ENCODE measurements at regions not wholly inside any gene's neighbourhood (a gene's known extent, or its start where the extent isn't known, plus 50 kb on each side); places are given as distances from the start of the nearest gene placed in this dataset.

DNA sequence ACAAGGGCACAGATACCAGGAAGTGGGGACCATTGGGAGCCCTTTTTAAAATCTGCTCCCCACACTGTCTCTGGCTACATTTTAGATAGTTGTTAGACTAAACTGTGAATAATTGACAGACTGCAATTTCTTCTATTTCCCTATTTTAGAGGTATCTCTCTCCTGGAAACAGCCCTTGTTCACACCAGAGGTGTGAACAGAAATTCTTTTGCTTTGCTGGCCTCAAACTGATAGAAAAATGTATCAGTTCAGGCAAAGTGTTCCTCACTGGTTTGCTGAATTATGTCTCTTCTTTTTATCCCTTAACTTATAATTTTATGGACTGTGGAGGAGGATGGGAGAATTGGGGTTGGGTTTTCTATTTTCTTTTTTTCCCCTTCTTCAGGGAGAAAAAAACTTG is 513.2 kb upstream of the SULF2 start:
- Mint-ChIP-seq H3K36me3 (peaks cover 4% of the 10 kb centered on the region; the same call in 1 of the 2 replicates), H3K4me3 (no peak overlapping the region), H3K27ac (no peak overlapping the region)

More for the DNA sequence above, 513.2 kb upstream of the SULF2 start:
- TF ChIP-seq FOXJ3 (CRISPR knock-in tag; IDR thresholded peaks at IDR 0.05; ENCODE audit: borderline replicate concordance) (no peak), ZNF232 (CRISPR knock-in tag; IDR thresholded peaks at IDR 0.05) (no peak), ZNF317 (CRISPR knock-in tag; IDR thresholded peaks at IDR 0.05; ENCODE audit: borderline replicate concordance, low read depth) (no peak), NR3C1 (CRISPR knock-in tag; conservative IDR thresholded peaks at IDR 0.05; ENCODE audit: low read depth) (no peak), NFE2L1 (CRISPR knock-in tag; IDR thresholded peaks at IDR 0.05) (no peak), ATF1 (CRISPR knock-in tag; IDR thresholded peaks at IDR 0.05) (no peak), FOXP1 (CRISPR knock-in tag; IDR thresholded peaks at IDR 0.05; ENCODE audit: borderline replicate concordance) (no peak), FOXK1 (CRISPR knock-in tag; IDR thresholded peaks at IDR 0.05) (no peak), CREM (CRISPR knock-in tag; IDR thresholded peaks at IDR 0.05) (no peak), IRF2 (CRISPR knock-in tag; IDR thresholded peaks at IDR 0.05; ENCODE audit: borderline replicate concordance, low read depth) (no peak), NFYB (CRISPR knock-in tag; conservative IDR thresholded peaks at IDR 0.05; ENCODE audit: low read depth) (no peak), NFATC4 (CRISPR knock-in tag; IDR thresholded peaks at IDR 0.05) (no peak)
- TF ChIP-seq, protein P1, sequence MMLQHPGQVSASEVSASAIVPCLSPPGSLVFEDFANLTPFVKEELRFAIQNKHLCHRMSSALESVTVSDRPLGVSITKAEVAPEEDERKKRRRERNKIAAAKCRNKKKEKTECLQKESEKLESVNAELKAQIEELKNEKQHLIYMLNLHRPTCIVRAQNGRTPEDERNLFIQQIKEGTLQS (CRISPR knock-in tag; conservative IDR thresholded peaks at IDR 0.05), result no peak
- TF ChIP-seq, protein P2, sequence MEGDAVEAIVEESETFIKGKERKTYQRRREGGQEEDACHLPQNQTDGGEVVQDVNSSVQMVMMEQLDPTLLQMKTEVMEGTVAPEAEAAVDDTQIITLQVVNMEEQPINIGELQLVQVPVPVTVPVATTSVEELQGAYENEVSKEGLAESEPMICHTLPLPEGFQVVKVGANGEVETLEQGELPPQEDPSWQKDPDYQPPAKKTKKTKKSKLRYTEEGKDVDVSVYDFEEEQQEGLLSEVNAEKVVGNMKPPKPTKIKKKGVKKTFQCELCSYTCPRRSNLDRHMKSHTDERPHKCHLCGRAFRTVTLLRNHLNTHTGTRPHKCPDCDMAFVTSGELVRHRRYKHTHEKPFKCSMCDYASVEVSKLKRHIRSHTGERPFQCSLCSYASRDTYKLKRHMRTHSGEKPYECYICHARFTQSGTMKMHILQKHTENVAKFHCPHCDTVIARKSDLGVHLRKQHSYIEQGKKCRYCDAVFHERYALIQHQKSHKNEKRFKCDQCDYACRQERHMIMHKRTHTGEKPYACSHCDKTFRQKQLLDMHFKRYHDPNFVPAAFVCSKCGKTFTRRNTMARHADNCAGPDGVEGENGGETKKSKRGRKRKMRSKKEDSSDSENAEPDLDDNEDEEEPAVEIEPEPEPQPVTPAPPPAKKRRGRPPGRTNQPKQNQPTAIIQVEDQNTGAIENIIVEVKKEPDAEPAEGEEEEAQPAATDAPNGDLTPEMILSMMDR (IDR thresholded peaks at IDR 0.05), result no peak
- TF ChIP-seq, protein P3, sequence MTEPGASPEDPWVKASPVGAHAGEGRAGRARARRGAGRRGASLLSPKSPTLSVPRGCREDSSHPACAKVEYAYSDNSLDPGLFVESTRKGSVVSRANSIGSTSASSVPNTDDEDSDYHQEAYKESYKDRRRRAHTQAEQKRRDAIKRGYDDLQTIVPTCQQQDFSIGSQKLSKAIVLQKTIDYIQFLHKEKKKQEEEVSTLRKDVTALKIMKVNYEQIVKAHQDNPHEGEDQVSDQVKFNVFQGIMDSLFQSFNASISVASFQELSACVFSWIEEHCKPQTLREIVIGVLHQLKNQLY (CRISPR knock-in tag; IDR thresholded peaks at IDR 0.05), result no peak
- TF ChIP-seq, protein P4, sequence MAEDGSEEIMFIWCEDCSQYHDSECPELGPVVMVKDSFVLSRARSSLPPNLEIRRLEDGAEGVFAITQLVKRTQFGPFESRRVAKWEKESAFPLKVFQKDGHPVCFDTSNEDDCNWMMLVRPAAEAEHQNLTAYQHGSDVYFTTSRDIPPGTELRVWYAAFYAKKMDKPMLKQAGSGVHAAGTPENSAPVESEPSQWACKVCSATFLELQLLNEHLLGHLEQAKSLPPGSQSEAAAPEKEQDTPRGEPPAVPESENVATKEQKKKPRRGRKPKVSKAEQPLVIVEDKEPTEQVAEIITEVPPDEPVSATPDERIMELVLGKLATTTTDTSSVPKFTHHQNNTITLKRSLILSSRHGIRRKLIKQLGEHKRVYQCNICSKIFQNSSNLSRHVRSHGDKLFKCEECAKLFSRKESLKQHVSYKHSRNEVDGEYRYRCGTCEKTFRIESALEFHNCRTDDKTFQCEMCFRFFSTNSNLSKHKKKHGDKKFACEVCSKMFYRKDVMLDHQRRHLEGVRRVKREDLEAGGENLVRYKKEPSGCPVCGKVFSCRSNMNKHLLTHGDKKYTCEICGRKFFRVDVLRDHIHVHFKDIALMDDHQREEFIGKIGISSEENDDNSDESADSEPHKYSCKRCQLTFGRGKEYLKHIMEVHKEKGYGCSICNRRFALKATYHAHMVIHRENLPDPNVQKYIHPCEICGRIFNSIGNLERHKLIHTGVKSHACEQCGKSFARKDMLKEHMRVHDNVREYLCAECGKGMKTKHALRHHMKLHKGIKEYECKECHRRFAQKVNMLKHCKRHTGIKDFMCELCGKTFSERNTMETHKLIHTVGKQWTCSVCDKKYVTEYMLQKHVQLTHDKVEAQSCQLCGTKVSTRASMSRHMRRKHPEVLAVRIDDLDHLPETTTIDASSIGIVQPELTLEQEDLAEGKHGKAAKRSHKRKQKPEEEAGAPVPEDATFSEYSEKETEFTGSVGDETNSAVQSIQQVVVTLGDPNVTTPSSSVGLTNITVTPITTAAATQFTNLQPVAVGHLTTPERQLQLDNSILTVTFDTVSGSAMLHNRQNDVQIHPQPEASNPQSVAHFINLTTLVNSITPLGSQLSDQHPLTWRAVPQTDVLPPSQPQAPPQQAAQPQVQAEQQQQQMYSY (CRISPR knock-in tag; IDR thresholded peaks at IDR 0.05), result no peak
- TF ChIP-seq, protein P5, sequence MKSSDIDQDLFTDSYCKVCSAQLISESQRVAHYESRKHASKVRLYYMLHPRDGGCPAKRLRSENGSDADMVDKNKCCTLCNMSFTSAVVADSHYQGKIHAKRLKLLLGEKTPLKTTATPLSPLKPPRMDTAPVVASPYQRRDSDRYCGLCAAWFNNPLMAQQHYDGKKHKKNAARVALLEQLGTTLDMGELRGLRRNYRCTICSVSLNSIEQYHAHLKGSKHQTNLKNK (CRISPR knock-in tag; IDR thresholded peaks at IDR 0.05), result no peak
- TF ChIP-seq, protein P6, sequence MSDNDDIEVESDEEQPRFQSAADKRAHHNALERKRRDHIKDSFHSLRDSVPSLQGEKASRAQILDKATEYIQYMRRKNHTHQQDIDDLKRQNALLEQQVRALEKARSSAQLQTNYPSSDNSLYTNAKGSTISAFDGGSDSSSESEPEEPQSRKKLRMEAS (CRISPR knock-in tag; IDR thresholded peaks at IDR 0.05), result no peak
- TF ChIP-seq, protein P7, sequence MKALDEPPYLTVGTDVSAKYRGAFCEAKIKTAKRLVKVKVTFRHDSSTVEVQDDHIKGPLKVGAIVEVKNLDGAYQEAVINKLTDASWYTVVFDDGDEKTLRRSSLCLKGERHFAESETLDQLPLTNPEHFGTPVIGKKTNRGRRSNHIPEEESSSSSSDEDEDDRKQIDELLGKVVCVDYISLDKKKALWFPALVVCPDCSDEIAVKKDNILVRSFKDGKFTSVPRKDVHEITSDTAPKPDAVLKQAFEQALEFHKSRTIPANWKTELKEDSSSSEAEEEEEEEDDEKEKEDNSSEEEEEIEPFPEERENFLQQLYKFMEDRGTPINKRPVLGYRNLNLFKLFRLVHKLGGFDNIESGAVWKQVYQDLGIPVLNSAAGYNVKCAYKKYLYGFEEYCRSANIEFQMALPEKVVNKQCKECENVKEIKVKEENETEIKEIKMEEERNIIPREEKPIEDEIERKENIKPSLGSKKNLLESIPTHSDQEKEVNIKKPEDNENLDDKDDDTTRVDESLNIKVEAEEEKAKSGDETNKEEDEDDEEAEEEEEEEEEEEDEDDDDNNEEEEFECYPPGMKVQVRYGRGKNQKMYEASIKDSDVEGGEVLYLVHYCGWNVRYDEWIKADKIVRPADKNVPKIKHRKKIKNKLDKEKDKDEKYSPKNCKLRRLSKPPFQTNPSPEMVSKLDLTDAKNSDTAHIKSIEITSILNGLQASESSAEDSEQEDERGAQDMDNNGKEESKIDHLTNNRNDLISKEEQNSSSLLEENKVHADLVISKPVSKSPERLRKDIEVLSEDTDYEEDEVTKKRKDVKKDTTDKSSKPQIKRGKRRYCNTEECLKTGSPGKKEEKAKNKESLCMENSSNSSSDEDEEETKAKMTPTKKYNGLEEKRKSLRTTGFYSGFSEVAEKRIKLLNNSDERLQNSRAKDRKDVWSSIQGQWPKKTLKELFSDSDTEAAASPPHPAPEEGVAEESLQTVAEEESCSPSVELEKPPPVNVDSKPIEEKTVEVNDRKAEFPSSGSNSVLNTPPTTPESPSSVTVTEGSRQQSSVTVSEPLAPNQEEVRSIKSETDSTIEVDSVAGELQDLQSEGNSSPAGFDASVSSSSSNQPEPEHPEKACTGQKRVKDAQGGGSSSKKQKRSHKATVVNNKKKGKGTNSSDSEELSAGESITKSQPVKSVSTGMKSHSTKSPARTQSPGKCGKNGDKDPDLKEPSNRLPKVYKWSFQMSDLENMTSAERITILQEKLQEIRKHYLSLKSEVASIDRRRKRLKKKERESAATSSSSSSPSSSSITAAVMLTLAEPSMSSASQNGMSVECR (CRISPR knock-in tag; IDR thresholded peaks at IDR 0.05; ENCODE audit: borderline replicate concordance), result no peak
- no peaks in the 10 kb centered on the region for H3K27me3 Mint-ChIP-seq (ENCODE audit: low read depth)
- CTCF ChIA-PET, result interaction anchor here (1.2 to 1.8 kb wide), 2 partner anchors 322 kb away, joined by 4 to 6 read pairs; no protein-coding TSS in a partner anchor
- H3K9me3 Mint-ChIP-seq, result peaks cover 8% of the 10 kb centered on the region; the same call in 1 of the 2 replicates
- POLR2A ChIA-PET, result no interaction called here
- peaks cover 26% of the 10 kb centered on the region for H3K4me1 Mint-ChIP-seq
- ATAC-seq (no peak), DNase-seq (ENCODE audit: low spot score) (no peak)
